Muscle of leg (tissue), 3 donors: ENCODE measurements at regions not wholly inside any gene's neighbourhood (a gene's known extent, or its start where the extent isn't known, plus 50 kb on each side); places are given as distances from the start of the nearest gene placed in this dataset.

Source experiments
- DNase-seq: peaks from one replicate; pipeline ENCODE4 v3.0.0; 2013
- H3K27ac ChIP-seq: one replicate; pipeline ENCODE4 v1.5.1; 2013; ENCODE audit warnings: mild to moderate bottlenecking, low read length, control low read depth
- H3K27me3 ChIP-seq: one replicate; pipeline ENCODE4 v1.6.1; 2013; ENCODE audit warnings: low read length; ENCODE audit not compliant: control insufficient read depth, insufficient read depth
- H3K36me3 ChIP-seq: one replicate; pipeline ENCODE4 v1.6.1; 2013; ENCODE audit warnings: low read length; ENCODE audit not compliant: control insufficient read depth, insufficient read depth
- H3K4me1 ChIP-seq: one replicate; pipeline ENCODE4 v1.6.1; 2013; ENCODE audit warnings: low read length; ENCODE audit not compliant: control insufficient read depth, insufficient read depth
- H3K4me3 ChIP-seq: one replicate; pipeline ENCODE4 v1.5.1; 2013; ENCODE audit warnings: low read length, control low read depth
- H3K9me3 ChIP-seq: replicated peaks from 2 replicates; pipeline ENCODE4 v1.6.1; 2013; ENCODE audit warnings: low read depth, low read length; ENCODE audit not compliant: control insufficient read depth
- WGBS: methylation state at CpG from one replicate; pipeline ENCODE4 v1.1.5; 2013; ENCODE audit warnings: missing lambda C conversion rate; ENCODE audit not compliant: insufficient coverage; 5-methylcytosine and 5-hydroxymethylcytosine counted together

GRCh38 chr2:128444816-128445522, 126.3 kb upstream of the HS6ST1 start:
- H3K27me3 ChIP-seq, result no peaks in the 10 kb centered on the region
- H3K4me3 ChIP-seq, result no peak overlapping the region
- no peak overlapping the region for H3K27ac ChIP-seq
- 57% methylated on average over 4 of the region's 10 CpGs for WGBS
- DNase-seq, result no peak
- no peaks in the 10 kb centered on the region for H3K36me3 ChIP-seq
- no peaks in the 10 kb centered on the region for H3K9me3 ChIP-seq
- H3K4me1 ChIP-seq, result peaks cover 61% of the 10 kb centered on the region

- peaks cover 62% of the 10 kb centered on the region for H3K4me1 ChIP-seq
- no peak overlapping the region for H3K27ac ChIP-seq
- no peak overlapping the region for H3K4me3 ChIP-seq
- H3K9me3 ChIP-seq, result no peaks in the 10 kb centered on the region
- H3K27me3 ChIP-seq, result no peaks in the 10 kb centered on the region
- 32% methylated on average over 2 of the region's 4 CpGs for WGBS
- no peaks in the 10 kb centered on the region for H3K36me3 ChIP-seq
- peak; percentile 46 for DNase-seq
Measured at GRCh38 chr2:128445523-128445900, 126.8 kb upstream of the HS6ST1 start.

GRCh38 chr2:128446049-128446873, 127.6 kb upstream of the HS6ST1 start:
- DNase-seq, result no peak
- no peaks in the 10 kb centered on the region for H3K36me3 ChIP-seq
- peaks cover 58% of the 10 kb centered on the region for H3K4me1 ChIP-seq
- no peaks in the 10 kb centered on the region for H3K27me3 ChIP-seq
- H3K4me3 ChIP-seq, result no peak overlapping the region
- WGBS, result 81% methylated on average over 7 of the region's 10 CpGs
- H3K27ac ChIP-seq, result no peak overlapping the region
- no peaks in the 10 kb centered on the region for H3K9me3 ChIP-seq

GRCh38 chr2:128446874-128447537, 128.3 kb upstream of the HS6ST1 start:
- no peak overlapping the region for H3K27ac ChIP-seq
- DNase-seq, result no peak
- WGBS, result 55% methylated on average over 15 of the region's 17 CpGs
- H3K4me1 ChIP-seq, result peaks cover 54% of the 10 kb centered on the region
- H3K36me3 ChIP-seq, result no peaks in the 10 kb centered on the region
- no peaks in the 10 kb centered on the region for H3K9me3 ChIP-seq
- no peak overlapping the region for H3K4me3 ChIP-seq
- no peaks in the 10 kb centered on the region for H3K27me3 ChIP-seq

GRCh38 chr2:128447538-128447995, 128.9 kb upstream of the HS6ST1 start:
- no peak for DNase-seq
- Histone ChIP-seq H3K27me3 (no peaks in the 10 kb centered on the region), H3K36me3 (no peaks in the 10 kb centered on the region), H3K4me1 (peaks cover 51% of the 10 kb centered on the region), H3K4me3 (no peak overlapping the region), H3K9me3 (no peaks in the 10 kb centered on the region), H3K27ac (no peak overlapping the region)
- WGBS, result no CpG with 5 or more reads among the region's 7 CpGs

- Histone ChIP-seq H3K27ac (no peak overlapping the region), H3K36me3 (no peaks in the 10 kb centered on the region), H3K4me1 (peaks cover 44% of the 10 kb centered on the region), H3K4me3 (no peak overlapping the region), H3K9me3 (no peaks in the 10 kb centered on the region), H3K27me3 (no peaks in the 10 kb centered on the region)
- DNase-seq, result no peak
- WGBS, result 83% methylated on average over 8 of the region's 13 CpGs
Measured at GRCh38 chr2:128448331-128449225, 129.9 kb upstream of the HS6ST1 start.

GRCh38 chr2:128449226-128450061, 130.8 kb upstream of the HS6ST1 start:
- peak; percentile 54 for DNase-seq
- H3K9me3 ChIP-seq, result no peaks in the 10 kb centered on the region
- H3K27me3 ChIP-seq, result no peaks in the 10 kb centered on the region
- H3K4me1 ChIP-seq, result peaks cover 36% of the 10 kb centered on the region
- H3K36me3 ChIP-seq, result no peaks in the 10 kb centered on the region
- no peak overlapping the region for H3K27ac ChIP-seq
- no peak overlapping the region for H3K4me3 ChIP-seq
- 73% methylated on average over 21 of the region's 24 CpGs for WGBS

GRCh38 chr2:128450211-128451024, 131.8 kb upstream of the HS6ST1 start:
- WGBS, result 69% methylated on average over 8 of the region's 14 CpGs
- H3K27me3 ChIP-seq, result peaks cover 2% of the 10 kb centered on the region
- no peak for DNase-seq
- H3K9me3 ChIP-seq, result no peaks in the 10 kb centered on the region
- H3K36me3 ChIP-seq, result no peaks in the 10 kb centered on the region
- H3K4me3 ChIP-seq, result no peak overlapping the region
- H3K27ac ChIP-seq, result no peak overlapping the region
- peaks cover 30% of the 10 kb centered on the region for H3K4me1 ChIP-seq
